CD4-positive, alpha-beta T cell (primary cell): ENCODE measurements at regions not wholly inside any gene's neighbourhood (a gene's known extent, or its start where the extent isn't known, plus 50 kb on each side); places are given as distances from the start of the nearest gene placed in this dataset.

ENCODE experiments used
- ATAC-seq: fragments of 200-7000 bp; cut with Tn5 transposase; one replicate; pipeline ENCODE4 v1.10.0; 2022; ENCODE audit warnings: mild to moderate bottlenecking; ENCODE audit not compliant: poor library complexity
- CTCF ChIA-PET: fragments of 350-600 bp; sonication (Branson Sonifier 250); formaldehyde crosslinking; loops from one replicate; lab custom pipeline; 2021; ENCODE audit warnings: antibody characterized with exemption, inconsistent platforms; lab: Charles Lee
- POLR2A ChIA-PET: fragments of 350-600 bp; sonication (Branson Sonifier 250); formaldehyde crosslinking; loops from one replicate; lab custom pipeline; 2021; ENCODE audit warnings: antibody characterized with exemption, inconsistent platforms; lab: Charles Lee
- DNase-seq, 14 experiments: peaks; one replicate each; pipeline ENCODE4 v3.0.0-alpha.2; 2013 to 2020; ENCODE audit warnings: mixed read lengths in 2 of 14
- H3K27ac ChIP-seq, 2 donors: one replicate each; pipeline versions ENCODE4 v1.5.1 to v1.7.0; 2013; ENCODE audit warnings: low read length in 2 of 2, low read depth in 1 of 2, mild to moderate bottlenecking in 1 of 2
- H3K27me3 ChIP-seq, 2 experiments: 1 replicate in 1 of 2; 2 replicates in 1 of 2; pipeline versions ENCODE4 v1.6.1 to v1.7.0; 2013; ENCODE audit warnings: low read length in 2 of 2, control low read depth in 1 of 2, mild to moderate bottlenecking in 1 of 2, moderate library complexity in 1 of 2; ENCODE audit not compliant: insufficient read depth in 2 of 2, control insufficient read depth in 1 of 2
- H3K36me3 ChIP-seq: one replicate; pipeline ENCODE4 v1.6.1; 2013; ENCODE audit warnings: low read length, control low read depth; ENCODE audit not compliant: insufficient read depth
- H3K4me1 ChIP-seq: one replicate; pipeline ENCODE4 v1.6.1; 2013; ENCODE audit warnings: low read length, control low read depth; ENCODE audit not compliant: insufficient read depth
- H3K4me3 ChIP-seq: one replicate; pipeline ENCODE4 v1.5.1; 2013; ENCODE audit warnings: mild to moderate bottlenecking, low read length, moderate library complexity
- H3K9me3 ChIP-seq, 2 experiments: 1 replicate in 1 of 2; 2 replicates in 1 of 2; pipeline versions ENCODE4 v1.6.1 to v1.7.0; 2013; ENCODE audit warnings: low read length in 2 of 2, mild to moderate bottlenecking in 2 of 2, control low read depth in 1 of 2, moderate library complexity in 1 of 2; ENCODE audit not compliant: control insufficient read depth in 1 of 2, insufficient read depth in 1 of 2
- H3K27ac Mint-ChIP-seq: one replicate; pipeline ENCODE4 v1.8.0; 2020; ENCODE audit warnings: mixed read lengths
- H3K27me3 Mint-ChIP-seq: one replicate; pipeline ENCODE4 v1.8.0; 2021; ENCODE audit warnings: mixed read lengths
- H3K36me3 Mint-ChIP-seq: one replicate; pipeline ENCODE4 v1.8.0; 2021; ENCODE audit warnings: low read depth, mixed read lengths
- H3K4me1 Mint-ChIP-seq: one replicate; pipeline ENCODE4 v1.8.0; 2021; ENCODE audit warnings: low read depth, mixed read lengths
- H3K4me3 Mint-ChIP-seq: one replicate; pipeline ENCODE4 v1.8.0; 2020; ENCODE audit warnings: mild to moderate bottlenecking, mixed read lengths
- H3K9me3 Mint-ChIP-seq: one replicate; pipeline ENCODE4 v1.8.0; 2020; ENCODE audit warnings: mixed read lengths
- intact Hi-C, 2 experiments: fragments of 100-400 bp; cut with DNase I in 1 of 2; cut with micrococcal nuclease in 1 of 2; formaldehyde crosslinking; loops; one replicate each; pipeline versions ENCODE4 v1.15.1 to v1.9.0; 2023 to 2025; cut with DNase I, micrococcal nuclease
- TF ChIP-seq, protein P1 (sequence below): fragments of 200-600 bp; IDR thresholded peaks from one replicate; pipeline ENCODE4 v1.8.0; 2022; ENCODE audit warnings: antibody characterized with exemption, mild to moderate bottlenecking

DNA sequence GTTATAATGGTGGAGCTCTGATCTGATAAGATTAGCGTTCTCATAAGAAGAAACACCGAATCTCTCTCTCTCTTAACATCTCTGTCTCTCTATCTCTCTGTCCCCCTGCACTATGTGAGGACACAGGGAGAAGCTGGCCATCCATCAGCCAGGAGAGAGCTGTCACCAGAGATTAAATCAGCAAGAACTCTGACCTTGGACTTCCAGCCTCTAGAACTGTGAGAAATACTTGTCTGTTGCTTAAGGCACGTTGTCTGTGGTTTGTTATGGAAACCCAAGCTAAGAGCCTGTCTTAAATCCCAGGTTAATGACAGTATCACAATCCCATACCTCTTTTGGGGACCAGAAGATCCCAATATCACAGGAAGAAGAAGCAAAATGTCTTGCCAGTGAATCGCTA, 132.0 kb upstream of the AKR1E2 start:
- Mint-ChIP-seq H3K27ac (no peak overlapping the region), H3K4me3 (no peak overlapping the region), H3K27me3 (peaks cover 10% of the 10 kb centered on the region), H3K9me3 (no peaks in the 10 kb centered on the region), H3K4me1 (no peaks in the 10 kb centered on the region), H3K36me3 (no peaks in the 10 kb centered on the region)
- CTCF ChIA-PET, result no interaction called here
- Histone ChIP-seq H3K4me3 (no peak overlapping the region), H3K4me1 (no peaks in the 10 kb centered on the region), H3K27me3 (no peaks in the 10 kb centered on the region), H3K27ac (no peak overlapping the region), H3K36me3 (no peaks in the 10 kb centered on the region), H3K9me3 (peaks cover 0 to 3% of the 10 kb centered on the region in 2 experiments)
- ATAC-seq (no peak), DNase-seq (no peak)
- POLR2A ChIA-PET, result interaction anchor here (0.5 kb wide), 1 partner anchor 89 kb away, joined by 3 read pairs; no protein-coding TSS in a partner anchor
- intact Hi-C loops, result no loop called here
- TF ChIP-seq, protein P1, sequence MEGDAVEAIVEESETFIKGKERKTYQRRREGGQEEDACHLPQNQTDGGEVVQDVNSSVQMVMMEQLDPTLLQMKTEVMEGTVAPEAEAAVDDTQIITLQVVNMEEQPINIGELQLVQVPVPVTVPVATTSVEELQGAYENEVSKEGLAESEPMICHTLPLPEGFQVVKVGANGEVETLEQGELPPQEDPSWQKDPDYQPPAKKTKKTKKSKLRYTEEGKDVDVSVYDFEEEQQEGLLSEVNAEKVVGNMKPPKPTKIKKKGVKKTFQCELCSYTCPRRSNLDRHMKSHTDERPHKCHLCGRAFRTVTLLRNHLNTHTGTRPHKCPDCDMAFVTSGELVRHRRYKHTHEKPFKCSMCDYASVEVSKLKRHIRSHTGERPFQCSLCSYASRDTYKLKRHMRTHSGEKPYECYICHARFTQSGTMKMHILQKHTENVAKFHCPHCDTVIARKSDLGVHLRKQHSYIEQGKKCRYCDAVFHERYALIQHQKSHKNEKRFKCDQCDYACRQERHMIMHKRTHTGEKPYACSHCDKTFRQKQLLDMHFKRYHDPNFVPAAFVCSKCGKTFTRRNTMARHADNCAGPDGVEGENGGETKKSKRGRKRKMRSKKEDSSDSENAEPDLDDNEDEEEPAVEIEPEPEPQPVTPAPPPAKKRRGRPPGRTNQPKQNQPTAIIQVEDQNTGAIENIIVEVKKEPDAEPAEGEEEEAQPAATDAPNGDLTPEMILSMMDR, result no peak

DNA sequence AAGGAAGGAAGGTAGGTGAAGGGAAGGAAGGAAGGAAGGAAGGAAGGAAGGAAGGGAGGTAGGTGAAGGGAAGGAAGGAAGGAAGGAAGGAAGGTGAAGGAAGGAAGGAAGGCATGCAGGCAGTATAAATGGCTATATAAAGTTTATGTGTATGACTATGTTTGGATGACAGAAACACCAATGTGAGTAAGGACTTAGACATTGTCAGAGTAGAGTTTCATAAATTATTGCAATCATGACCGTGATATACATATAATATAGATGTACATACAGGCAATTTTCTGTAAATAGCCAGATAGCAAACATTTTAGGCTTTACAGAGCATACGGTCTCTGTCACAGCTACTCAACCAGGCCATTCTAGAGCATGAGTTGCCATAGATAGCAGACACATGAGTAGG, 133.8 kb upstream of the AKR1E2 start:
- ChIA-PET POLR2A (no interaction called here), CTCF (no interaction called here)
- Histone ChIP-seq H3K4me3 (no peak overlapping the region), H3K27ac (no peak overlapping the region), H3K4me1 (no peaks in the 10 kb centered on the region), H3K27me3 (no peaks in the 10 kb centered on the region), H3K9me3 (peaks cover 0 to 3% of the 10 kb centered on the region in 2 experiments), H3K36me3 (no peaks in the 10 kb centered on the region)
- H3K36me3 Mint-ChIP-seq, result no peaks in the 10 kb centered on the region
- ATAC-seq, result no peak
- no peak overlapping the region for H3K27ac Mint-ChIP-seq
- no peaks in the 10 kb centered on the region for H3K4me1 Mint-ChIP-seq
- no peak overlapping the region for H3K4me3 Mint-ChIP-seq
- no peaks in the 10 kb centered on the region for H3K9me3 Mint-ChIP-seq
- peaks cover 5% of the 10 kb centered on the region for H3K27me3 Mint-ChIP-seq
- intact Hi-C loops, result no loop called here
- TF ChIP-seq, protein P1, result no peak
- no peak for DNase-seq

DNA sequence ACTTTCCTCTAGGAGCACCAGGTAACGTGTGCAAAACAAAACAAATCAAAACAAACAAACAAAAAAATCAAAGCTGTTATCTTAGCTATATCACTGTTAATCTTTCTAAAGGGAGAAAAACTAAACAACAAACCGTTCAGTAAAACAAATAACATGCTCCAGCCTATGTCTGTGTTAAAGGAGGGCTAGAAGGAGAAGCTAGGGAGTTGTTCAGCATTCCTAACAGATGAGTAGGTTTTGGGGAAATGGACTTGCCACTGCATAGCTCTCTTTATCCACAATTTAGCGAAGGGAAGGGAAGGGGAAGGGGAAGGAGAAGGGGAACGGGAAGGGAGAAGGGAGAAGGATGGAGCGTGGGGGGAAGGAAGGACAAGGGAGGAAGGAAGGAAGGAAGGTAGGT, 134.2 kb upstream of the AKR1E2 start:
- CTCF ChIA-PET, result no interaction called here
- no peaks in the 10 kb centered on the region for H3K9me3 Mint-ChIP-seq

More for the DNA sequence above, 134.2 kb upstream of the AKR1E2 start:
- Histone ChIP-seq H3K36me3 (no peaks in the 10 kb centered on the region), H3K27me3 (no peaks in the 10 kb centered on the region), H3K27ac (no peak overlapping the region), H3K4me3 (no peak overlapping the region), H3K9me3 (peaks cover 0 to 3% of the 10 kb centered on the region in 2 experiments), H3K4me1 (no peaks in the 10 kb centered on the region)
- Mint-ChIP-seq H3K4me1 (no peaks in the 10 kb centered on the region), H3K27me3 (peaks cover 2% of the 10 kb centered on the region), H3K27ac (no peak overlapping the region), H3K36me3 (no peaks in the 10 kb centered on the region), H3K4me3 (no peak overlapping the region)
- ATAC-seq (no peak), DNase-seq (no peak)
- TF ChIP-seq, protein P1, result no peak
- intact Hi-C loops, result no loop called here
- POLR2A ChIA-PET, result no interaction called here
